ENCODE measurements at regions not wholly inside any gene's neighbourhood (a gene's known extent, or its start where the extent isn't known, plus 50 kb on each side); places are given as distances from the start of the nearest gene placed in this dataset.

DNA sequence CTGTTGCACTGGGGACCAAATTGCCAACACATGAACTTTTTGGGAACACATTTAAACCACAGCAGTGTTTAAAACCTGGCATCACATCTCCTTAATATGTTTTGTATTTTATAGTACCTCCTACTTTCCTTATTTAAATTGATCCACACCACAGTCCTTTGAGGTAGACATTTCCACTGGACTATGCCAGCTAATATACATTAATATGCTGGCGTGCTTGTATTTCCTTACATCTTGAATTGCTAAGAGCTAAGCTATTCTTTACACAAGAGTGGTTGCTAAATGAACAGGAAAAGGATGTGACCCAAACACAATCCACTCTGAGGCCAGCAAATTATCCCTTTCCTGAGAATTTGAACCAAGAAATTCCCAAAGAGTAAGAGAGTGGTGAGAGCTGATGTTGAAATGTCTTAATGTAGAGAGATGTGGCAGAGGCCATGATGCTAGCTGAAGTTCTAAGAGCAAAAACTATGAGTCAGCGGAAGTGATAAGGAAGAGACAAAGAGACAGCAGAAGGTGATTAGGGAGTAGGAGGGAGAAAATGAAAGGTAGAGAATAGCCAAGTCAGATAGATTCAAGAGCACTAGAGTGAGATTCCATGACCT is 131.2 kb downstream of the CD47 start:
- TF ChIP-seq, protein P1, sequence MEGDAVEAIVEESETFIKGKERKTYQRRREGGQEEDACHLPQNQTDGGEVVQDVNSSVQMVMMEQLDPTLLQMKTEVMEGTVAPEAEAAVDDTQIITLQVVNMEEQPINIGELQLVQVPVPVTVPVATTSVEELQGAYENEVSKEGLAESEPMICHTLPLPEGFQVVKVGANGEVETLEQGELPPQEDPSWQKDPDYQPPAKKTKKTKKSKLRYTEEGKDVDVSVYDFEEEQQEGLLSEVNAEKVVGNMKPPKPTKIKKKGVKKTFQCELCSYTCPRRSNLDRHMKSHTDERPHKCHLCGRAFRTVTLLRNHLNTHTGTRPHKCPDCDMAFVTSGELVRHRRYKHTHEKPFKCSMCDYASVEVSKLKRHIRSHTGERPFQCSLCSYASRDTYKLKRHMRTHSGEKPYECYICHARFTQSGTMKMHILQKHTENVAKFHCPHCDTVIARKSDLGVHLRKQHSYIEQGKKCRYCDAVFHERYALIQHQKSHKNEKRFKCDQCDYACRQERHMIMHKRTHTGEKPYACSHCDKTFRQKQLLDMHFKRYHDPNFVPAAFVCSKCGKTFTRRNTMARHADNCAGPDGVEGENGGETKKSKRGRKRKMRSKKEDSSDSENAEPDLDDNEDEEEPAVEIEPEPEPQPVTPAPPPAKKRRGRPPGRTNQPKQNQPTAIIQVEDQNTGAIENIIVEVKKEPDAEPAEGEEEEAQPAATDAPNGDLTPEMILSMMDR (conservative IDR thresholded peaks at IDR 0.05): no peak
- TF ChIP-seq ZFX (IDR thresholded peaks at IDR 0.05): no peak
